GM12878 (cell line): ENCODE measurements at regions not wholly inside any gene's neighbourhood (a gene's known extent, or its start where the extent isn't known, plus 50 kb on each side); places are given as distances from the start of the nearest gene placed in this dataset. TPM values are rescaled to one million over a fixed set of nuclear protein-coding genes. Genes with fewer than 3 reads are reported as not detected.
"Not testable (repeated sequence)": the region's sequence is repeated elsewhere in the genome, so short reads cannot be mapped to it uniquely, and the experiment has no call there.

Source experiments
- ATAC-seq: fragments of 200-7000 bp; cut with Tn5 transposase; 3 replicates; pipeline ENCODE4 v1.9.1; 2020; ENCODE audit warnings: mild to moderate bottlenecking, moderate library complexity
- BruUV-seq: library from RNA; stranded (reverse); fragments of 400-500 nt; replicated peaks from 2 replicates; lab custom pipeline; 2021; lab: Mats Ljungman, UMichigan
- CTCF ChIA-PET: fragments of 300-600 bp; sonication (Branson Sonifier 250); formaldehyde crosslinking; extraction: SDS; loops from one replicate; lab custom pipeline; 2021; ENCODE audit warnings: inconsistent platforms; lab: Yijun Ruan, JAX
- POLR2A ChIA-PET: fragments of 350-600 bp; formaldehyde crosslinking; extraction: SDS; loops from one replicate; lab custom pipeline; 2021; ENCODE audit warnings: inconsistent platforms; lab: Charles Lee
- RAD21 ChIA-PET: fragments of 300-600 bp; sonication (Branson Sonifier 250); formaldehyde crosslinking; loops from one replicate; lab custom pipeline; 2023; ENCODE audit warnings: antibody characterized with exemption; ENCODE audit not compliant: unreplicated experiment; lab: Charles Lee
- SMC1A ChIA-PET: fragments of 300-600 bp; sonication (Branson Sonifier 250); formaldehyde crosslinking; loops from one replicate; lab custom pipeline; 2023; ENCODE audit not compliant: unreplicated experiment, uncharacterized antibody; lab: Charles Lee
- DNase-seq: peaks from one replicate; pipeline ENCODE4 v3.0.0-alpha.2; 2011; ENCODE audit warnings: low read depth, low spot score
- FAIRE-seq: peaks from 3 replicates; lab custom pipeline; 2011; peaks lifted over from hg19 to GRCh38; lab: Jason Lieb, UNC
- H2AFZ ChIP-seq: 2 replicates; pipeline ENCODE4 v1.6.0; 2011; ENCODE audit warnings: low read depth, low read length, control low read depth; ENCODE audit not compliant: control insufficient read depth
- H3K27ac ChIP-seq: 2 replicates; pipeline ENCODE4 v1.5.1; 2011; ENCODE audit warnings: control low read depth; ENCODE audit not compliant: control insufficient read depth, insufficient read depth
- H3K27me3 ChIP-seq, 2 experiments: replicated peaks in 1 of 2; 2 replicates each; pipeline versions ENCODE4 v1.6.0 to v1.6.1; 2011; ENCODE audit warnings: low read length in 1 of 2; ENCODE audit not compliant: control insufficient read depth in 2 of 2, insufficient read depth in 2 of 2
- H3K36me3 ChIP-seq, 2 experiments: 2 replicates each; pipeline ENCODE4 v1.5.1; 2011; ENCODE audit warnings: low read length in 1 of 2; ENCODE audit not compliant: control insufficient read depth in 2 of 2, insufficient read depth in 2 of 2
- H3K4me1 ChIP-seq: 2 replicates; pipeline ENCODE4 v1.6.1; 2011; ENCODE audit warnings: mild to moderate bottlenecking, low read length, moderate library complexity, mixed read lengths; ENCODE audit not compliant: control insufficient read depth, insufficient read depth
- H3K4me2 ChIP-seq: 2 replicates; pipeline ENCODE4 v1.6.0; 2011; ENCODE audit warnings: control low read depth; ENCODE audit not compliant: control insufficient read depth, insufficient read depth
- H3K4me3 ChIP-seq: fragments of 200-600 bp; sonication (generic); 2 replicates; pipeline ENCODE4 v1.5.1; 2016
- H3K79me2 ChIP-seq: 2 replicates; pipeline ENCODE4 v1.6.0; 2011; ENCODE audit warnings: low read length; ENCODE audit not compliant: control insufficient read depth, insufficient read depth
- H3K9ac ChIP-seq: 2 replicates; pipeline ENCODE4 v1.8.0; 2011; ENCODE audit warnings: low read length, control low read depth, mixed read lengths; ENCODE audit not compliant: control insufficient read depth, insufficient read depth
- H3K9me3 ChIP-seq: replicated peaks from 3 replicates; pipeline ENCODE4 v1.5.1; 2011; ENCODE audit warnings: mild to moderate bottlenecking, low read length; ENCODE audit not compliant: control insufficient read depth, insufficient read depth
- H4K20me1 ChIP-seq: 2 replicates; pipeline ENCODE4 v1.6.0; 2011; ENCODE audit not compliant: control insufficient read depth, insufficient read depth
- BCL11A ChIP-seq: IDR thresholded peaks from 2 replicates; pipeline ENCODE4 v1.6.1; 2011; ENCODE audit warnings: low read depth, low read length
- BMI1 ChIP-seq: fragments of 450-650 bp; IDR thresholded peaks from 2 replicates; pipeline ENCODE4 v1.6.1; 2016; ENCODE audit warnings: mild to moderate bottlenecking, moderate library complexity, borderline replicate concordance
- EED ChIP-seq: sonication (generic); IDR thresholded peaks from 2 replicates; pipeline ENCODE4 v1.6.1; 2016; ENCODE audit warnings: antibody characterized with exemption, low read depth
- IKZF1 ChIP-seq: fragments of 450-650 bp; conservative IDR thresholded peaks from 2 replicates; pipeline ENCODE4 v1.6.1; 2017; ENCODE audit warnings: antibody characterized with exemption, mild to moderate bottlenecking
- MEF2B ChIP-seq: fragments of 450-650 bp; IDR thresholded peaks from 2 replicates; pipeline ENCODE4 v1.6.1; 2018; ENCODE audit warnings: mild to moderate bottlenecking, moderate library complexity; ENCODE audit not compliant: partially characterized antibody, poor library complexity, severe bottlenecking
- PAX5 ChIP-seq: IDR thresholded peaks from 2 replicates; pipeline ENCODE4 v1.6.1; 2011; ENCODE audit warnings: low read depth, low read length, borderline replicate concordance
- YY1 ChIP-seq: IDR thresholded peaks from 2 replicates; pipeline ENCODE4 v1.6.1; 2011; ENCODE audit warnings: low read depth, mild to moderate bottlenecking, low read length
- ZBTB33 ChIP-seq: fragments of 450-650 bp; IDR thresholded peaks from 2 replicates; pipeline ENCODE4 v1.6.1; 2017; ENCODE audit warnings: mild to moderate bottlenecking
- WGBS: methylation state at CpG from one replicate; pipeline ENCODE4 v1.1.6; 2016; ENCODE audit warnings: low lambda C conversion rate; ENCODE audit not compliant: insufficient replicate concordance, insufficient coverage; ENCODE audit errors: missing lambda C conversion rate; 5-methylcytosine and 5-hydroxymethylcytosine counted together
- in situ Hi-C: fragments of 300-500 bp; cut with MboI; formaldehyde crosslinking; loops from 9 replicates; pipeline ENCODE4 v1.14.3; 2018; ENCODE audit warnings: mixed read lengths
- intact Hi-C: fragments of 100-400 bp; cut with micrococcal nuclease; formaldehyde crosslinking; loops from one replicate; pipeline ENCODE4 v1.14.2; 2022; ENCODE audit not compliant: unreplicated experiment
- microRNA-seq: library from miRNA; unstranded; fragments of <30 nt; microRNA quantifications from one replicate; pipeline ENCODE4, GENCODE V29; 2018
- small RNA-seq: library from RNA; depleted of rRNA; stranded (forward); fragments of <200 nt; gene quantifications from one replicate; pipeline ENCODE3, GENCODE V24; 2014

GRCh38 chr10:45249978-45250693 lies 65.3 kb downstream of the OR13A1 start (continued):
- TF ChIP-seq PAX5 (no peak), IKZF1 (peak; percentile 43; the same call in 1 of the 2 replicates), MEF2B (peak; percentile 54), BCL11A (0 out of 2 replicates have a peak, but pooled peaks have one; percentile 14), ZBTB33 (no peak), BMI1 (peak; percentile 57; the same call in 1 of the 2 replicates), YY1 (peak; percentile 30; the same call in 1 of the 2 replicates)

GRCh38 chr10:45250694-45251075 lies 64.7 kb downstream of the OR13A1 start:
- intact Hi-C loops (loop anchor here (1.0 to 5.0 kb wide), 5 partner anchors 105 to 772 kb away; partner anchors contain the start of gene ZFAND4), in situ Hi-C loops (loop anchor here (5.0 kb wide), 2 partner anchors 212 to 422 kb away; partner anchors contain the start of gene ZFAND4)
- H3K79me2 ChIP-seq, FAIRE-seq, DNase-seq, H4K20me1 ChIP-seq, H3K27me3 ChIP-seq, BruUV-seq, H3K36me3 ChIP-seq, H3K9me3 ChIP-seq: not testable (repeated sequence)
- POLR2A ChIA-PET = interaction anchor here (1.1 kb wide), 1 partner anchor 214 kb away, joined by 3 read pairs; no protein-coding TSS in a partner anchor
- Histone ChIP-seq H2AFZ (peak overlapping the region; percentile 94), H3K4me1 (peaks cover 12% of the 10 kb centered on the region), H3K4me3 (peak overlapping the region; percentile 78), H3K27ac (peak overlapping the region; percentile 48), H3K4me2 (peak overlapping the region; percentile 84), H3K9ac (peak overlapping the region; percentile 25; the same call in 1 of the 2 replicates)
- SMC1A ChIA-PET = interaction anchor here (0.6 to 2.9 kb wide), 18 partner anchors 10 to 1493 kb away, joined by 3 to 28 read pairs (median 3); no protein-coding TSS in a partner anchor
- ATAC-seq = peak; percentile 37
- CTCF ChIA-PET = interaction anchor here (0.5 to 3.5 kb wide), 39 partner anchors 10 to 992 kb away, joined by 3 to 21 read pairs (median 3); partner anchors contain the start of genes DEPP1 and ZFAND4
- RAD21 ChIA-PET = interaction anchor here (0.9 to 1.9 kb wide), 15 partner anchors 10 to 779 kb away, joined by 3 to 20 read pairs (median 4); partner anchors contain the start of gene ZFAND4
- TF ChIP-seq YY1 (0 out of 2 replicates have a peak, but pooled peaks have one; percentile 47), EED (peak; percentile 50)
- WGBS = 23% methylated on average over 6 of the region's 6 CpGs

Small RNA genes lying in the stretch of these regions (microRNA-seq; reads per million reads assigned to microRNA genes)
- gene MIR3156-1 = not detected

Small RNA genes lying in the stretch of these regions (small RNA-seq; reads per million reads assigned to genes)
- gene AL512324.1 = not detected
- not detected for gene MIR3156-1
- gene RNU6-1207P = not detected
